AG09309 (cell line): ENCODE measurements at regions not wholly inside any gene's neighbourhood (a gene's known extent, or its start where the extent isn't known, plus 50 kb on each side); places are given as distances from the start of the nearest gene placed in this dataset.

ENCODE experiments used
- DNase-seq: peaks from one replicate; pipeline ENCODE4 v3.0.0-alpha.2; 2010; ENCODE audit warnings: low read depth
- H3K4me3 ChIP-seq: 2 replicates; pipeline ENCODE4 v1.5.1; 2011; ENCODE audit warnings: mild to moderate bottlenecking, low read depth, low read length, moderate library complexity; ENCODE audit not compliant: control insufficient read depth
- TF ChIP-seq, protein P1 (sequence below): IDR thresholded peaks from 2 replicates; pipeline ENCODE4 v1.5.1; 2011; ENCODE audit warnings: mild to moderate bottlenecking, low read depth, low read length, inconsistent platforms; ENCODE audit not compliant: insufficient read depth, control insufficient read depth; ENCODE audit errors: missing control alignments

DNA sequence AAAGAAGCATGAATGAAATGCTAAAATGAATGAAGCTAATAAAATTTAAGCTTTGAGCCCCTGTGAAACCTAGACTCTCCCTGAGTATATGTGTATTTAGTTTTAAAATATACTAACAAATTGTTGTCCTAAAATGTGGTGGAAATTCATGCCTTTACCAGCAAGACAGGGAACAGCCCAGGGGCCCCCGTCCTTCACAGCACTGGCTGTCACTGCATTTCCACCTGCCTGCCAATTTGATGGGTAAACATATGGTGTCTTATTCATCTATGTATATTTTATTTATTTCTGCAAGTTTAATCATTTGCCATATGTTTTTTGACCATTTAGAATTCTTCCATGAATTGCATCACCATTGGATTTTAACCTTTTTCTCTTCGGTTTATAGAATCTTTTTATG is 463.7 kb upstream of the NBEA start:
- H3K4me3 ChIP-seq, result no peak overlapping the region
- TF ChIP-seq, protein P1, sequence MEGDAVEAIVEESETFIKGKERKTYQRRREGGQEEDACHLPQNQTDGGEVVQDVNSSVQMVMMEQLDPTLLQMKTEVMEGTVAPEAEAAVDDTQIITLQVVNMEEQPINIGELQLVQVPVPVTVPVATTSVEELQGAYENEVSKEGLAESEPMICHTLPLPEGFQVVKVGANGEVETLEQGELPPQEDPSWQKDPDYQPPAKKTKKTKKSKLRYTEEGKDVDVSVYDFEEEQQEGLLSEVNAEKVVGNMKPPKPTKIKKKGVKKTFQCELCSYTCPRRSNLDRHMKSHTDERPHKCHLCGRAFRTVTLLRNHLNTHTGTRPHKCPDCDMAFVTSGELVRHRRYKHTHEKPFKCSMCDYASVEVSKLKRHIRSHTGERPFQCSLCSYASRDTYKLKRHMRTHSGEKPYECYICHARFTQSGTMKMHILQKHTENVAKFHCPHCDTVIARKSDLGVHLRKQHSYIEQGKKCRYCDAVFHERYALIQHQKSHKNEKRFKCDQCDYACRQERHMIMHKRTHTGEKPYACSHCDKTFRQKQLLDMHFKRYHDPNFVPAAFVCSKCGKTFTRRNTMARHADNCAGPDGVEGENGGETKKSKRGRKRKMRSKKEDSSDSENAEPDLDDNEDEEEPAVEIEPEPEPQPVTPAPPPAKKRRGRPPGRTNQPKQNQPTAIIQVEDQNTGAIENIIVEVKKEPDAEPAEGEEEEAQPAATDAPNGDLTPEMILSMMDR, result no peak

DNA sequence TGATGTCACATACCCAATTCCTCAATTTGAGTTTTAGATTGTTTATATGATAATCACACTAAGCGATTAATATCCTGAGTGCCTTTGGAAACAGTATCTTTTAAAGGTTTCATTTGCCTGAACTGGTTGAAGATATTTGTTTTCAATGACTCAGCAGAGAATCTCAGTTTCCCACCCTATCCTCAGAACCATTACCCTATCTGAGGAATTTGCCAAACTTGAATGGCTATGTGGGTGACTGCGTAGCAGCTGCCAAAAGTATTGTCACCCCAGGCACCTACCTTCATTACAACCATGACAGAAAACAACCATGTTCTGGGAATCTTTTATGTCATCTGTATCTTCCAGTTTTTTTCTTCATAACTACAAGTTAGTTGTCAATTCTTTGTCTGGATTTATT is 440.1 kb upstream of the NBEA start:
- no peak overlapping the region for H3K4me3 ChIP-seq
- TF ChIP-seq, protein P1, result no peak
- DNase-seq, result no peak

More for the DNA sequence above, 463.7 kb upstream of the NBEA start:
- no peak for DNase-seq

DNA sequence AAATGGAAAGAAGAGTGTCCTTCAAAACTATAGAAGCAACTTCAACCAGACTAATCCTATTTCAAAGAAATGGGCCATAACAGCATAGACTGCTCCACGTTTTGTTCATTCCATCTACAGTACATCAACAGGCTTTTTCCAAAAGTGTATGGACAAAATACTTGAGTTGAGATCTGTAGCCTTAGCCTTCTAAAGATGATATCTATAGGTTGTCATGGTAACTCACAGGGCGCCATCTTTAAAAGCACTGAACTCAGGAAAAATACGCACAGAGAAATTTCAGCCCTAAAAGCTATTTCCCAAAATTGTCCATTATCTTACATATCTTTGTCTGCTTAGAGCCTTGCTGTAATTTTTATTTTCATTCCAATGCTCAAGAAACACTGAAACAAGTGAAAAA is 439.4 kb upstream of the NBEA start:
- DNase-seq, result no peak

DNA sequence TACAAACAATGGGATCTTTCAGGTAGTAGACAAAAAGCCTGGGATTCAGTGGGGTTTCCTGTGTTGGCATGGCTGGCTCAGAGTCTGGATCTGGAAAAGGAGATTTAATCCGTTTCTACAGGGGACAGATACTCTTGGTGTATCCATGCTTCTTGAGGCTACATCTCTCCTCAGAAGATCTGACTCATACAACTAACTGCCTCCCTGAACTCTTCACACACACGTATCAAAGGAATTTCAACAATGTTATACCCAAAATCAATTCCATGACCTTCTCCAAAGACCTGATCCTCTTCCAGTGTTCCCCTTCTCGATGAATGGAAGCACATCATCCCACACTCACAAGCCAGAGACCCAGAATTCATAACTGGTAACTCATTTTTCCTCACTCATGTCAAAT is 435.3 kb upstream of the NBEA start:
- TF ChIP-seq, protein P1, result no peak
- DNase-seq, result no peak
- H3K4me3 ChIP-seq, result no peak overlapping the region

More for the DNA sequence above, 439.4 kb upstream of the NBEA start:
- TF ChIP-seq, protein P1, result no peak
- no peak overlapping the region for H3K4me3 ChIP-seq

DNA sequence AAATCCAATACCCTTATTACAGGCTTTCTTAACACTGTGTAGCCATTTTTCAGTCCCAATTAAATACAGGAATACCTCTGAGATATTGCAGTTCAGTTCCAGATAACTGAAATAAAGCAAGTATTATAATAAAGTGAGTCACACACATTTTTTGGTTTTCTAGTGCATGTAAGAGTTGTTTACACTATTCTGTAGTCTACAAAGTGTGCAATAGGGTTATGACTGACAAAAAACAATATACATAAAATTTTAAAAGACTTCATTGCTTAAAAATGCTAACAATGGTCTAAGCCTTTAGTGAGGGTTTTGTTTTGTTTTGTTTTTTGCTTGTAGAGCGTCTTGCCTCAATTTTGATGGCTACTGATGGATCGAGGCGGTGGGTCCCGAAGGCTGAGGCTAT is 434.4 kb upstream of the NBEA start:
- TF ChIP-seq, protein P1, result no peak
- no peak overlapping the region for H3K4me3 ChIP-seq

DNA sequence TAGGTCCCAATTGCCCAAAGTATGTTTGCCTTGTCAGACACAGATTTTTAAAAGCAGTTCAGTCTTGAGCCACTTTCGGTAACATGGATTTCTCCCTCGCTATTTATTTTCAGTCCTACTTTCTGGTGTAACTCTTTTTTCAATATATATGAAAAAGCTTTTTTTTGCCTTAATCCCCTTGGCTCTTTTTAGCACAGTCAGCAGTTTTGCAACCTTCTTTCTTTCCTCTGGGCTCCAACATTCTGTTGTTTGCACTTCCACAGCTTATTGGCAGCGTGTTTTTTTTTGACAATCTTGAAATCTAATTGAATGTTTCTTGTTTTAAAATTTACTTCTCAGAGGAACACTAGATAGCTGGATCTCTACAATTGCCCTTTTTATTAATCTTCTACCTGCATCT is 429.3 kb upstream of the NBEA start:
- no peak overlapping the region for H3K4me3 ChIP-seq
- DNase-seq, result no peak
- TF ChIP-seq, protein P1, result no peak

More for the DNA sequence above, 434.4 kb upstream of the NBEA start:
- no peak for DNase-seq

DNA sequence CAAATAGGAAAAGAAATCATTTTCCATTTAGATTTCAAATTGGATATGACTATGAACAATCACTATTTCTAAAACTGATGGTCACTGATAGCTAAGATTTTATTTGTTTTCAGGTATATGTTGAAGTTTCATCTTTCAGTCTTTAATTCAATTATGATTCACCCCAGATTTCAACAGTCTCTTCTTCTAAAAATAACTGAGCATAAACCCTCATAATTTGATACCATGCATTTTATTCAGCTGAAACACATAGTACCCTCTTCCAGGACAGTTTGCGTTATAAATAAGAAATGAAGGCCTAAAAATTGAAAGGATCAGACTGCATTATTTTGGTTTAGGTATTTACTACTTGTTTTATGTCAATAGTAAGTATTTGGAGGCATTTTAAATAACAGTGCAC is 428.5 kb upstream of the NBEA start:
- TF ChIP-seq, protein P1, result no peak

More for the DNA sequence above, 428.5 kb upstream of the NBEA start:
- H3K4me3 ChIP-seq, result no peak overlapping the region
- DNase-seq, result no peak
